B cell (primary cell): ENCODE measurements at regions not wholly inside any gene's neighbourhood (a gene's known extent, or its start where the extent isn't known, plus 50 kb on each side); places are given as distances from the start of the nearest gene placed in this dataset.
"Not testable (repeated sequence)": the region's sequence is repeated elsewhere in the genome, so short reads cannot be mapped to it uniquely, and the experiment has no call there.

Experiments used
- EZH2 ChIP-seq: IDR thresholded peaks from 2 replicates; pipeline ENCODE4 v1.6.1; 2012; ENCODE audit warnings: borderline replicate concordance, low read depth, mild to moderate bottlenecking, moderate library complexity, low read length; ENCODE audit not compliant: insufficient read depth, poor library complexity, severe bottlenecking
- TF ChIP-seq, protein P1 (sequence below): fragments of 200-600 bp; IDR thresholded peaks from one replicate; pipeline ENCODE4 v1.8.0; 2022; ENCODE audit warnings: antibody characterized with exemption, mild to moderate bottlenecking

GRCh38 chr13:64686536-64686935 is 2543.6 kb downstream of the PCDH9 start:
- TF ChIP-seq, protein P1, sequence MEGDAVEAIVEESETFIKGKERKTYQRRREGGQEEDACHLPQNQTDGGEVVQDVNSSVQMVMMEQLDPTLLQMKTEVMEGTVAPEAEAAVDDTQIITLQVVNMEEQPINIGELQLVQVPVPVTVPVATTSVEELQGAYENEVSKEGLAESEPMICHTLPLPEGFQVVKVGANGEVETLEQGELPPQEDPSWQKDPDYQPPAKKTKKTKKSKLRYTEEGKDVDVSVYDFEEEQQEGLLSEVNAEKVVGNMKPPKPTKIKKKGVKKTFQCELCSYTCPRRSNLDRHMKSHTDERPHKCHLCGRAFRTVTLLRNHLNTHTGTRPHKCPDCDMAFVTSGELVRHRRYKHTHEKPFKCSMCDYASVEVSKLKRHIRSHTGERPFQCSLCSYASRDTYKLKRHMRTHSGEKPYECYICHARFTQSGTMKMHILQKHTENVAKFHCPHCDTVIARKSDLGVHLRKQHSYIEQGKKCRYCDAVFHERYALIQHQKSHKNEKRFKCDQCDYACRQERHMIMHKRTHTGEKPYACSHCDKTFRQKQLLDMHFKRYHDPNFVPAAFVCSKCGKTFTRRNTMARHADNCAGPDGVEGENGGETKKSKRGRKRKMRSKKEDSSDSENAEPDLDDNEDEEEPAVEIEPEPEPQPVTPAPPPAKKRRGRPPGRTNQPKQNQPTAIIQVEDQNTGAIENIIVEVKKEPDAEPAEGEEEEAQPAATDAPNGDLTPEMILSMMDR: not testable (repeated sequence)
- TF ChIP-seq EZH2: not testable (repeated sequence)
